Renal pelvis (tissue), 1 donor: ENCODE measurements at regions not wholly inside any gene's neighbourhood (a gene's known extent, or its start where the extent isn't known, plus 50 kb on each side); places are given as distances from the start of the nearest gene placed in this dataset.
"Not testable (repeated sequence)": the region's sequence is repeated elsewhere in the genome, so short reads cannot be mapped to it uniquely, and the experiment has no call there.

Experiments
- DNase-seq: peaks from one replicate; pipeline ENCODE4 v3.0.0-alpha.2; 2013

DNA sequence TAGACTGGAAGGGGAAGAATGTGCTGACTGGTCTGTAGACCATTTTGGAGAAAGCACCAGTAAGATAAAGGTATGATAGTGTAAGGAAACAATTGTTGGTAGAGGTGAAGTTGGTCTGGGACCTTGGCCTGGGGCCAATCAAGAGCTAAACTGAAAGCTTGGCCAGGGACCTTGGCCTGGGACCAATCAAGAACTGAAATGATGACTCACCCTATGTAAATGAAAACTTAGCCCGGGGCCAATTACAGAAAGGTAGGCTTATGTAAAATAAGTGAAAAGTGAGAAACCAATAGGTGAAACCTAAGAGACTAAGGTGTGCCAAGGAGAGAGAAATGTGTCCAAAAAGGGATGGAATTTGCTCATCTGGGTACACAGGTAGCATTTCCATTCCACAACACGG is 776.0 kb downstream of the C12orf50 start:
- no peak for DNase-seq

DNA sequence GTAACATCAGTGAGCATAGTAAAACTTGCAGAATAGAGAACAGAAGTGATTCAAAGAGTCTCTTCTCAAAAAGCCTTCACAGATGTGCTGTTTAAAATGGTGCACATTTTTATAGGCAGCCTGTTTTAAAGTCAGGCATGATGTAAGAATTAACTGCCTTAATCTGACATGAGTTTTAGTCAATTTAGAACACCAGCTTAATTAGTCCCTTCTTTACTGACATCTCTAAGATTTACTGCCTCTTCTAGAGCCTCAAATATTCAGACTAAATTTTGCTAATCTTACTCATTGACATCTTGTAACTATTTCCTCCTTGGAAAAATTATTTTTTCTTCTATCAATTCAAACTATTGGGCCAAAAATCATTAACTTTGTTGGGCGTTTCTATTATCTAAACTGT is 782.5 kb downstream of the C12orf50 start:
- DNase-seq, result no peak

DNA sequence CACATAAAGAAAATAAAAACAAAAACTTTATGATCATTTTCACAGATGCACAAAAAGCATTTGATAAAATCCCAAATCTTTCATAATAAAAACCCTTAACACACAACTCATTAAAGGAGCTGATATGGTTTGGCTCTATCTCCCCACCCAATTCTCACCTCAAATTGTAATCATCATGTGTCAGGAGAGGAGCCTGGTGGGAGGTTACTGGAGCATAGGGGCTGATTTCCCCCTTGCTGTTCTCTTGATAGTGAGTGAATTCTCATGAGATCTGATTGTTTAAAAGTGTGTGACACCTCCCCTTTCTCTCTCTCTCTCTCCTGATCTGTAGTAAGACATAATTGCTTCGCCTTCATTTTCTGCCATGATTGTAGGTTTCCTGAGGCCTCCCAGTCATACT is 790.7 kb downstream of the C12orf50 start:
- DNase-seq, result no peak

DNA sequence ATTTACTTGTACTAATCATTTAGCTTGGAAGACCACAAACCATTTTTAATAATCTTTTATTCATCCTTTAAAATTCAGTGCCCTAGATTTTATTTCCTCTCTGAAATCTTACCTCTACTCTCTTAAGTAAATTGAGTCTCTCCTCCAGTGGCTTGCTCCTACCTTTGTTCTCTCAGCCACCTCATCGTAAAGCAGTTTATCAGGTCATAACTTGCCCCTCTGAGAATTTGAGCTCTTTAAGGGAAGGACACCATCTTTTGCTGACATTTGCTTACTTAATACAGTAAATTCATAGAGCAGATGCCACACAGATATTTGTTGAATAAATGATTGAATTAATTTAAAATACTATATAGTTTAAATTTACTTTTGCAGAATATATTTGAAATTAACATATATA is 794.3 kb downstream of the C12orf50 start:
- no peak for DNase-seq

DNA sequence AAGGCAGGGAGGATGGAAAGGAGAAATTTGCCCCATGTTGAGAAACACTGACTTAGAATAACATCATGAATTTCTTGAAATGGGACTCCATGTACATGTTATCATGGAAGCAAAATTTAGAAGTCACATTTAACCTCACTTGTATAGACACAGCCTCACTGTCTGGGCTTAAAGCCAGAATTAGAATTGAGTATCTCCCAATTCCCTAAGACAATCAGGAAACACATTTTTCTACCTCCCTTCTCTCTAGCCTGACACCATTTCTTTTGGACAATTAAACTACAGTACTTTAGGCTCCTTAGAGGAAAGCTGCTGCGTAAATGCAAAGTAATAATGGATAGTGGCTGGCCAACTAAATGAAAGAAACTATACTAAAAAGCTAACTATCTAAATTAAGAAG is 795.5 kb downstream of the C12orf50 start:
- DNase-seq, result no peak

DNA sequence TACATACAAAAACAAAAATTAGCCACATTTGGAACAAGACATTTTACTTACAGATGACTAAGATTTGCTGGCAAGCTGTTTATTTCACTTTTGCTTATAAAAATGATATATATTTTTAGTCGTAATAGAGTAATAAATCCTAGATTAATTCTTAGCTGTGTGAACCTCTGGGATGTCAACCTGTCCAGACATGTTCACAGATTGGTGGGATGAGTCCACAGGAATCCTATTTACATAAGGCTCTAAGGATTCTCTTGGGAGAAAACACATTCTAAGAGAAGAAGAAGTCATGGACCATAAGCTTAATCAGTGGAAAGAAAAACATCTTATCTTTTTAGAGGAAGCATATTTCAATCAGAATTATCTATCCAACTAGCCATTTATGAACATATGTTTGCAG is 797.4 kb downstream of the C12orf50 start:
- DNase-seq, result no peak

DNA sequence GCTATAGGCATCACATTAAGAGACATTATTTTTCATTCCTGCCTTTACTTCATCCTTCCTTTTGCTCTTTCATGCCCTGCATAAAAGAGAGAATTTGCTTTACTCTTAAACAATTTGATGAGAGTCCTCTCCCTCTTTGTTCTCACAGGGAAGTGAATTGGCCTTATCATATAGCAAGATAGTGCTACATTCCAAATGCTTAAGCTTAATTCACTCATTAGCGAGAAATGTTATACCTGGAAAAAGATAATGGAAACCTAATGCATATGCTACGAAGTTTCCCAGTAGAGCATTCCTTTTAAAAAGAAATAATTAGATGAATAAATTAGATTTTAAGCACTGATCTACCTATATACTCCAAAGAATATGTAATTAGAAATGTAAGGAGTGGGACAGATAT is 798.8 kb downstream of the C12orf50 start:
- DNase-seq, result no peak

DNA sequence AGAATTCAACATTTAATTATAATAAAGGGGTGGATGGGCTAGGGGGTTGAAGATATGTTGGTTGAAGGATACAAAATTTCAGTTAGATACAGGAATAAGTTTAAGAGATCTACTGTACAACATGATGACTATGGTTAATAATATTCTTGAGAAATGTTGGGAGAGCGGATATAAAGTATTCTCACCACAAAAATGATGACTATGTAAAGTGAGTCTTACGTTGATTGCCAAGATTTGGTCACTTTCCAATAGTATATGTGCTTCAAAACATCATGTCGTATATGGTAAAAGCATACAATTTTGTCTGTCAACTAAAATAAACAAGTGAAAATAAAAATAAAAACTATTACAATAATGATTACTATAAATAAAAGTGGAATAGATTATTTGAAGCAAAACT is 802.0 kb downstream of the C12orf50 start:
- DNase-seq, result no peak

DNA sequence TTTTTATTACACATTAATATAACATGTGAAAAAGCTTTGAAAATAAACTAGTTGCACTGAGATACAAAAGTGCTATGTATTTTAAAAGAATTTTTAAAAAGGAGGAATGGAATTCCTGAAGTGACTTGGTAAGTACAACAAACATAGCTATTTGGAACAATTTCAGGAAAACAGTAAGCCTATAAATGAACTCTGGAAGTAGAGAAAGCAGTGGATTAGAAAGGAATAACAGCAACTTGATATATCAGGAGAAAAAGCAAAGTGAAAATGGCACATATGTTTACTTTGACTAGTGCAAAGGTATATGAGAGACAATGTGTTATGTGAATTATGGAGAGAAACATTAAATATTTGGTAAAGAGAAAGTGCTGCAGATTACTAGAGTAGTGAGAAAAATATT is 811.7 kb downstream of the C12orf50 start:
- DNase-seq, result no peak

DNA sequence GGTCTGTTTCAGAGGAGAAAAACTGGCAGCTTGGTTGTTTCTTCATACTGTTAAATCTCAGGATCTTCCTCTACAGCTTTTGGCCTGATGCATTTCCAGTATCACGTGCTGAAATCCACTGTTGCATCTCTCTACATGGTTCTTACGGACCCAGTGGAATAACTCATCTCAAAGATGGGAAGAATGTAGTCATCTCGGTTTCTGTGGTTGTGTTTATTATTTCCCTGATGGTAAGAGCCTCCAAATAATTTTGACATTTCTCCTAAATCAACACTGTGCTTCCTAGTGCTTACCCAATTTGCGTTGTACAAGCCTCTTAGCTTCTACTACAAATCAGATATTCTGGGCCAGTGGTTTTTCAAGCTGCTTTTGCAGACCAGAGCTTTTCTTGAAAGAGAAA is 812.8 kb downstream of the C12orf50 start:
- DNase-seq, result no peak

DNA sequence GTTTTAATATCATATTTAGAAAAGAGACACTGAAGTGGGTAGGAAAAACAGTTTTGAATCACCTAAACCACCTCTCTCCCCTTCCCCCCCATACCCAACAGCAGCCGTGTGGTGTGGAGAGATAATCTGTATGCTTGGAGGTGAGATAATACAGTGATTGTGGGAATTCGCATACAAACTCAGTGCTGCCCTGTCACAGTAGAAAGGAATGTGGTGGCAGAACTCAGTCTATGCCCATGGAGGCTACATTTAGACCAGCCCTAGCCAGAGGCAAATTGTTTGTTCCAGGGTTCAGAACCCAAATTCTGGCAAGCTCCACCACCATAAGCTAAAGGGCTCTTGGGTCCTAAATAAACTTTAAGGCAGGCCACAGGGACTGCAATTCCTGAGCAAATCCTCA is 827.0 kb downstream of the C12orf50 start:
- no peak for DNase-seq

DNA sequence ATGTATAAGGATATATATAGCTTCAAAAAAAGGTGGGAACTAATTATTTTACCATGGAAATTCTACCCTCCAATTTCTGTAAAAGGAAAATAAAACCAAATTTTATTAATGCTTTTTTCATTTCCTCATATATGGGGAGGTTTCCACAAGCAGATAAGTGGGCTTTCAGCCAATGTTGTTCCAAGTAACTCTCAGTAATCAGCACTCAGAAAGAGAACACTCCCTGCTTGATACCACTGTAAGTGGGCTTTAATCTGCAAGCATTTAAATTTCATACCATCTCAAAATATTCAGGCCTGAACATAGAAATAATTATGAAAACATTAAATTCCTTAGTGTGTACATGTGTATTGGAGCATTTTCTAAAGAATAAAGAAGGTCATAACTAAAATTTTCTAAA is 827.6 kb downstream of the C12orf50 start:
- no peak for DNase-seq

DNA sequence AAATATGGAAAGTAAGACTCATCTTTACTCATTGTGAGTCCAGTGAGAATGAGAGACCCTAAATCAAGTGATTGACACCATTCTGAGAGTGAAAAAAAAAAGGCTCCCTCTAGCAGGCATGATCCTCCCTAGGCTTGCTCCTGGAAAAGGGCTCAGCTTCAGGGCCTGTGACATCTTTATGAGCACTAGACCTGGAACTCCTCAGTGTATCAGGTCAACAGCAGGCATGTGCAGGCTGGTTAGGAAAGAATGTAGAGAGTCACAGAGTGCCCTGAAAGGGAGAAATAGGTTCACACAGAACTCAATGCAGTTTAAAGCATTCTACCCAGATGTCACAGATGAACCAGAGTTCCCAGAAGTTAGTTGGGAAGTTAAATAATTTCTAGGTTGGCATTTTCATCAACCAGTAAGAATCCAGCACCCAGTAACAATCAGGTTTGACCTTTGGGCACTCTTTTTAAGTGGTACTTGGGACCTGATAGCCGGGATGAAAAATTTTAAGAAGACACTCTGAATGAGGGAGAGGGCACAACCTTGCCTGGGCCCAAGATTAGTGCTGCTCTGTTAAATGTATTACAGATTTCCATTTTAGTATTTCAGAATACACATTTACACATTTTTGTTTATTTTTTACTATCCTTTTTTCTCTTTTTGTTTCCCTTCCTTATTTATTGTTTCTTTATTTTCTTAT is 828.8 kb downstream of the C12orf50 start:
- DNase-seq, result no peak

DNA sequence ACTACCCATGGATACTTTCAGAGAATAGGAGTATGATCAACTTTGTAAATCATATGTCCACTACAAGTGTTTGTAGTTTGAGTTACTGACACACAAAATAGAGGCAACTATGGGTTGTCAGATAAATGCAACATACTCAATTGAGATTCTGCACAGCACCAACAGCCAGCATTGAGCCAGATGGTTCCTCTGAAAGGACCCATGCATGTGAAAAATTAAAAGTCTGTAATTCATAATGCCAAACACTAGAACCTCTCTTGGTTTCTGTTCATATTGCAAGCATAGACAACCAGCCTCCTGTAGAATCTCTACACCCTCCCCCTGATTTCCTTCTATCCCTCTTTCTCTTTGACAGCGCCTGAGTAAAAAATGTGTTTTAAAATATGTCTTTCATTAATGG is 831.0 kb downstream of the C12orf50 start:
- no peak for DNase-seq

DNA sequence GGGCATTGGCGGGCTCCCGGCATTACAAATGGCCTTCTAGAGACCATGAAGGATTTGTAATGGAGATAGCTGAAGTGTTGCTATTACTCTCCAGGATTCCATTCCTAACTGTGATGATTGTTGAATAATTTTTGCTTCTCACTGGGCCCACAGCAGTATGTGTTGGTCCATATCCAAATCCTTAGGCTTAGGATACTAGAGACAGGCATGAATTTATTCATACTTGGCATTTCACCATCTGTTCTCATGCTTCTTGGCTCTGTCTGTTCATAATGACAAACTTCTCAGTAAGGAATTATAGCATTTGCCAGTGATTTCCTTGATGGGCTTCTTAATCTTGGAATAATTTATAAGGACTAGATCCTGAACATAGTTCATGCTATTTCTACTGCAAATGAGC is 832.9 kb downstream of the C12orf50 start:
- no peak for DNase-seq

DNA sequence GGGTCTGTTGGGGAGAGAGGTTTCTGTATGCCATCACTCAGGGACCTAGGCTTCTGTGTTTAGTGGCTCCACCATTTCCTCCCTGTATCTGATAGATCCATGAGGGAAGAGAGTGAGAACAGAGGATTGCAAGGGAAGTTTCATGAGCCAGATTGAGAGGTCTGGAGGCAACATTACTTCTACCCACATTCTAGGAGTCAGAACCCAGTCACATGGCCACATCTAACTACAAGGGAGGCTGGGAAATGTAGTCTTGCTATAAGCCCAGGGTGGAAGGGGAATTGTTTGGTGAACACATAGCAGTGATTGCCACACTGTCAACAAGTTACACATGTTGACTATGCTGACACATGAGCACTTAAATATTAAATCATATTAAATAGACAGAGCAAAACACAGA is 834.8 kb downstream of the C12orf50 start:
- DNase-seq, result not testable (repeated sequence)

DNA sequence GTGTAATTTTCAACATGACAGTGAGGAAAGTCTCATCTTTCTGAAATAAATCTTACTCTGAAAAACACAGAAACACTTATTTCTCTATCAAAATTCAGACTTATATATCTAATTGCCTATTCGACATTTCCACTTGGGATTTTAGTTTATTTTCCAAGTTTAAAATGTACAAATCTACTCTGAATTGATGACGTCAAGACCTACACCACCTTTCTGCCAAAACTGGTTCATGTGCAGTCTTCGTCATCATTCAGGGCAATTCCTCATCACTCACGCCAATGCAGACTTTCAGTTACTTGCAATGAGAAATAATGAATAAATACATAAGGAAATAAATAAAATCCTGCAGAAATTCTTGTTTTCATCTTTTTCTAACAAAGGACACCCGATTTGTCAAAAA is 843.8 kb downstream of the C12orf50 start:
- no peak for DNase-seq

DNA sequence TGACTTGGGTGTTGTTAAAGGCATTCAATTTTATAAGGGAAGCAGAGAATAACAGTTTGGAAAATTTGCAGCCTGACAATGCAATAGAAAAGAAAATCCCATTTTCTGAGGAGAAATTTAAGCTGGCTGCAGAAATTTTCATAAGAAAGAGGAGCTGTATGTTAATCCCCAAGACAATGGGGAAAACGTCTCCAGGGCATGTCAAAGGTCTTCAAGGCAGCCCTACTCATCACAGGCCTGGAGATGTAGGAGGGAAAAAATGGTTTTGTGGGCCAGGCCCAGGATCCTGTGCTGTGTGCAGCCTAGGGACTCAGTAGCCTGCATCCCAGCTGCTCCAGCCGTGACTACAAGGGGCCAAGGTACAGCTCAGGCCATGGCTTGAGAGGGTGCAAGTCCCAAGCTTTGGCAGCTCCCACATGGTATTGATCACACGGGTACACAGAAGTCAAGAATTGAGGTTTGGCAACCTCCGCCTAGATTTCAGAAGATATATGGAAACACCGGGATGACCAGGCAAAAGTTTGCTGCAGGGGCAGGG is 846.4 kb downstream of the C12orf50 start:
- no peak for DNase-seq

DNA sequence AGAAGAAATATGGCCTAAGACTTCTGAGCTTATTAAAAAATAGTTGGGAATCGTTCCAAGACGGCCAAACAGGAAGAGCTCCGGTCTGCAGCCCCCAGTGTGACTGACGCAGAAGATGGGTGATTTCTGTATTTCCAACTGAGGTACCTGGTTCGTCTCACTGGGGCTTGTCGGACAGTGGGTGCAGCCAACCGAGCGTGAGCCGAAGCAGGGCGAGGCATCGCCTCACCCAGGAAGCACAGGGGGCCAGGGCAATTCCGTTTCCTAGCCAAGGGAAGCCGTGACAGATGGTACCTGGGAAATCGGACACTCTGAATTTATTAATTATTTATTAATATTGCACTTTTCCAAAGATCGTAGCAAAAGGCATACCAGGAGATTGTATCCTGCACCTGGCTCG is 857.8 kb downstream of the C12orf50 start:
- no peak for DNase-seq

DNA sequence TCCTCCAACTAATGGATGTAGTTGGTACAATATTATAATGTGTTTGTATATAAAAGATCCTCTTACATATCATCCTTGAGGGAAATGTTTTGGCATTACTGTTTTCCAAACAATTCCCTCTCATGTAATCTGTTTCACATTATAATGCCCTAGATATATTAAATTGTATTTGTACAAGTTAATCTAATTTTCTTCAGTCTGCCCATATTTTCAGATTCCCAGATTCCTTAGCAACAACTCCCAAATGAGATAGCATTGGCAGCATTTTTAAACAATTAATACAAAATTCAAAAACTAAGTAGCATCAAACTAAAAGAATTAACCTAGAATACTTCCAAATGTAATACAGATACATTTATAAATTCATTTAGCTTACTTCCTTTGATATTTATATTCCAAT is 860.2 kb downstream of the C12orf50 start:
- DNase-seq, result no peak

DNA sequence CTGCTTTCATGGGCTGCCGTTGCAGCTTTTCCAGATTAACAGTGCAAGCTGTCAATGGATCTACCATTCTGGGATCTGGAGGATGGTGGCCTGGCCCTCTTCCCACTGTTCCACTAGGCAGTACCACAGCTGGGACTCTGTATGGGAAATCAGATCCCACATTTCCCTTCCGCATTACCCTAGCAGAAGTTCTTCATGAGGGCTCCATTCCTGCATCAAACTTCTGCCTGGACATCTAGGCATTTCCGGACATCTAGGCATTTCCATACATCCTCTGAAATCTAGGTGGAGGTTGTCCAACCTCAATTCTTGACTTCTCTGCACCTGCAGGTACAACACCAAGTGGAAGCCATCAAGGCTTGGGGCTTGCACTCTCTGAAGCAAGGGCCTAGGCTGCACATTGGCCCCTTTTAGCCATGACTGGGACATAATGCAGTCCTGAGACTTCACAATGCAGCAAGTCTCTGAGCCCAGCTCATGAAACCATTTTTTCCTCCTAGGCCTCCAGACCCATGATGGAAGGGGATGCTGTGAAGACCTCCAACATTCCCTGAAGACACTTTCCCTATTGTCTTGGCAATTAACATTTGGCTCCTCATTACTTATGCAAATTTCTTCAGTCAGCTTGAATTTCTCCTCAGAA is 863.3 kb downstream of the C12orf50 start:
- DNase-seq, result no peak

DNA sequence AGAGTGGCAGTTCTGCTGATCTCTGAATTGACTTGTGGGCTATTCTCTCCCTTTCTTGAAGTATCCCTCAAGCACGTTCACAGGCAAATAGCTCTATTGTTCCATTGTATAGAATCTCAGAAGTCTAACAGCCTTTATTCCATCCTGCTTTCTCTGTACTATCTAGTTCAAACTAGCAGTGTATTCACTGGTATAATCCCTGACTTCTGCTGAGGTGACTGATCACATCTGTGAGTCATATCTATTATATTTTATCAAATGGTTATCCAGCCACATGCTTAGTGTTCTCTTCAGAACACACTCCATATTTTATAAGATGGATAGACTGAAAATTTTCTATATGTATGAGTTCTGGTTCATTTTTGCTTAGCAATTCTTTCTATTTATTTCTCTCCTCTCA is 866.1 kb downstream of the C12orf50 start:
- no peak for DNase-seq

DNA sequence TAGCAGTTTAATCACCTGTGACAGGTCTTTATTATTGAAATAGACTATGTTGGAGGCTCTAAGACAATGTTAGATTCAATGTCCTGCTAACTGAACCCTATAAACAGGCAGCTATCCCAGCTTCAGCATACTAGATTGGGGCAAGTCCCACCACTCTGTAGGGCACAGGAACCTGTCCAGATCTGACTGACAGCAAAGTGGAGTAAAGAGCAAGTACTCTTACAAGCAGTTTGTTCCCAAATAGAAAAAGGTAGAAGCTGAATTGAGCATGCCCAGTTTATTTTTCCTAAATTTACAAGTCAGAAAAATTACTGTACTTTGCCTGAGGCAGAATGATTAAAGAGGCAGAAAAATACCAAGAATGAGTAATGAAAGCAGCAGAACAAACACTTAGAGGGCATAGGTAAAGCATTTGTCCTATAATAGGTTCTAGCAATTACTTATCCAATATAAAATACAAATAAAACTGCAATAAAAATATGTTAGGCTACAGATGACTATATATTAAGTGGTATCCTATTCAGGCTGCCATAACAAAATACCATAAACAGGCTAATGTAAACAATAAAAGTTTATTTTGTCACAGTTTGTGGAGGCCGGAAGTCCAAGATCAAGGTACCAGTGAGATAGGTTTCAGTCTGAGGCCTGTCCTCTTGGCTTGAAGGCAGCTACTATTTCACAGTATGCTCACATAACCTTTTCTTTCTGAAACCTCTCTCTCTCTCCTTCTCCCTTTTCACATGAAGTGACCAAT is 868.2 kb downstream of the C12orf50 start:
- DNase-seq, result no peak
